K562 (cell line): ENCODE measurements at regions not wholly inside any gene's neighbourhood (a gene's known extent, or its start where the extent isn't known, plus 50 kb on each side); places are given as distances from the start of the nearest gene placed in this dataset.

ENCODE experiments used
- ATAC-seq: fragments of 200-7000 bp; cut with Tn5 transposase; 3 replicates; pipeline ENCODE4 v1.9.1; 2020; ENCODE audit warnings: moderate library complexity
- BruUV-seq: library from RNA; stranded (reverse); fragments of 400-500 nt; replicated peaks from 2 replicates; lab custom pipeline; 2021; lab: Mats Ljungman, UMichigan
- CTCF ChIA-PET: fragments of 300-600 bp; formaldehyde crosslinking; extraction: SDS; loops from one replicate; lab custom pipeline; 2021; ENCODE audit warnings: low intra/inter-chr PET ratio; lab: Yijun Ruan, JAX
- POLR2A ChIA-PET: fragments of 300-600, 350-650 bp; sonication (Branson Sonifier 250); formaldehyde crosslinking; extraction: SDS; loops from one replicate; lab custom pipeline; 2021; ENCODE audit warnings: antibody characterized with exemption, inconsistent platforms; lab: Yijun Ruan, JAX
- DNase-seq, 4 experiments: peaks; one replicate each; pipeline versions ENCODE4 v3.0.0 to v3.0.0-alpha.2; 2011 to 2018; ENCODE audit warnings: low spot score in 3 of 4, mixed read lengths in 3 of 4; ENCODE audit errors: extremely low read depth in 1 of 4
- FAIRE-seq: peaks from 2 replicates; lab custom pipeline; 2011; peaks lifted over from hg19 to GRCh38; lab: Jason Lieb, UNC
- H2AFZ ChIP-seq: 2 replicates; pipeline ENCODE4 v1.6.0; 2011; ENCODE audit warnings: low read depth, low read length, control low read depth, inconsistent platforms
- H3K27ac ChIP-seq: fragments of 200-600 bp; 3 replicates; pipeline ENCODE4 v1.8.0; 2011; ENCODE audit warnings: low read depth, mild to moderate bottlenecking, control low read depth, inconsistent platforms, low read length, moderate library complexity, mixed read lengths; ENCODE audit errors: extremely low read depth
- H3K27me3 ChIP-seq, 2 experiments: fragments of 300-600 bp in 1 of 2; 2 replicates in 1 of 2; 3 replicates in 1 of 2; pipeline versions ENCODE4 v1.6.0 to v1.8.0; 2011; ENCODE audit warnings: inconsistent platforms in 2 of 2, low read length in 2 of 2, mild to moderate bottlenecking in 1 of 2, mixed read lengths in 1 of 2, moderate library complexity in 1 of 2; ENCODE audit not compliant: control insufficient read depth in 2 of 2, insufficient read depth in 2 of 2
- H3K36me3 ChIP-seq: fragments of 300-600 bp; 3 replicates; pipeline ENCODE4 v1.8.0; 2011; ENCODE audit warnings: mild to moderate bottlenecking, low read length, inconsistent platforms; ENCODE audit not compliant: control insufficient read depth, insufficient read depth
- H3K4me1 ChIP-seq, 2 experiments: fragments of 200-600 bp in 1 of 2; replicated peaks in 1 of 2; 2 replicates in 1 of 2; 3 replicates in 1 of 2; pipeline versions ENCODE4 v1.5.1 to v1.8.0; 2011; ENCODE audit warnings: inconsistent platforms in 2 of 2, low read length in 2 of 2, mild to moderate bottlenecking in 1 of 2, mixed read lengths in 1 of 2, moderate library complexity in 1 of 2; ENCODE audit not compliant: control insufficient read depth in 2 of 2, insufficient read depth in 2 of 2
- H3K4me2 ChIP-seq: 2 replicates; pipeline ENCODE4 v1.6.1; 2011; ENCODE audit warnings: low read length, control low read depth, inconsistent platforms, mixed read lengths; ENCODE audit not compliant: insufficient read depth
- H3K4me3 ChIP-seq: fragments of 200-600 bp; sonication (generic), shearing (Covaris generic); 2 replicates; pipeline ENCODE4 v1.5.1; 2016; ENCODE audit warnings: control low read depth, inconsistent platforms
- H3K79me2 ChIP-seq: fragments of 200-600 bp; 3 replicates; pipeline ENCODE4 v1.8.0; 2011; ENCODE audit warnings: low read length, inconsistent platforms; ENCODE audit not compliant: control insufficient read depth, insufficient read depth
- H3K9ac ChIP-seq, 2 experiments: 2 replicates each; pipeline versions ENCODE4 v1.6.0 to v1.6.1; 2011; ENCODE audit warnings: low read depth in 2 of 2, low read length in 2 of 2, control low read depth in 1 of 2, inconsistent platforms in 1 of 2, mild to moderate bottlenecking in 1 of 2, mixed read lengths in 1 of 2; ENCODE audit not compliant: insufficient read depth in 1 of 2
- H3K9me1 ChIP-seq: one replicate; pipeline ENCODE4 v1.6.0; 2011; ENCODE audit warnings: inconsistent platforms, mild to moderate bottlenecking, low read length, moderate library complexity; ENCODE audit not compliant: control insufficient read depth, insufficient read depth
- H3K9me3 ChIP-seq: replicated peaks from 2 replicates; pipeline ENCODE4 v1.5.1; 2011; ENCODE audit warnings: low read depth, low read length, inconsistent platforms; ENCODE audit not compliant: control insufficient read depth, insufficient read depth
- H4K20me1 ChIP-seq: replicated peaks from 2 replicates; pipeline ENCODE4 v1.6.1; 2011; ENCODE audit warnings: low read length, inconsistent platforms, mixed read lengths; ENCODE audit not compliant: control insufficient read depth, insufficient read depth
- ATF1 ChIP-seq, 2 experiments: fragments of 450-650 bp in 1 of 2; IDR thresholded peaks; 2 replicates each; pipeline ENCODE4 v1.6.1; 2016; ENCODE audit warnings: missing compliant biosample characterization in 1 of 2, missing genetic modification characterization in 1 of 2
- DIDO1 ChIP-seq: fragments of 450-650 bp; IDR thresholded peaks from 2 replicates; pipeline ENCODE4 v1.6.1; 2016; ENCODE audit warnings: low read depth, missing biosample characterization, missing genetic modification characterization
- DPF2 ChIP-seq: fragments of 450-650 bp; IDR thresholded peaks from 2 replicates; pipeline ENCODE4 v1.6.1; 2016
- GTF2F1 ChIP-seq: IDR thresholded peaks from 2 replicates; pipeline ENCODE4 v1.6.1; 2011; ENCODE audit warnings: low read depth, low read length, improper control_type of control experiment
- MEF2D ChIP-seq: conservative IDR thresholded peaks from 2 replicates; pipeline ENCODE4 v1.6.1; 2016; ENCODE audit warnings: low read depth, missing genetic modification characterization, missing compliant biosample characterization
- MTA1 ChIP-seq: fragments of 450-650 bp; IDR thresholded peaks from 2 replicates; pipeline ENCODE4 v1.6.1; 2017; ENCODE audit warnings: borderline replicate concordance
- PHF8 ChIP-seq: fragments of 200-600 bp; sonication (generic); IDR thresholded peaks from 2 replicates; pipeline ENCODE4 v1.6.1; 2012; ENCODE audit warnings: mixed run types, mild to moderate bottlenecking, inconsistent platforms, low read length, moderate library complexity, borderline replicate concordance
- PTBP1 ChIP-seq: fragments of 200-400 bp; formaldehyde crosslinking; IDR thresholded peaks from 2 replicates; pipeline ENCODE4 v1.6.1; 2017; ENCODE audit warnings: low read depth, low read length
- SMAD4 ChIP-seq: fragments of 250-450 bp; sonication (Bioruptor Pico); conservative IDR thresholded peaks from 2 replicates; pipeline ENCODE4 v1.8.0; 2021; ENCODE audit warnings: inconsistent platforms, mild to moderate bottlenecking, moderate library complexity
- TGIF2 ChIP-seq: sonication (generic); formaldehyde crosslinking; IDR thresholded peaks from 2 replicates; pipeline ENCODE4 v1.8.1; 2022; ENCODE audit warnings: mild to moderate bottlenecking, missing genetic modification reagents, moderate library complexity
- THAP12 ChIP-seq: fragments of 250-450 bp; sonication (Bioruptor Pico); IDR thresholded peaks from 2 replicates; pipeline ENCODE4 v1.9.0; 2021; ENCODE audit warnings: mild to moderate bottlenecking, inconsistent platforms
- ZBTB17 ChIP-seq: fragments of 450-650 bp; formaldehyde crosslinking; IDR thresholded peaks from 2 replicates; pipeline ENCODE4 v1.4.0; 2020; ENCODE audit warnings: mild to moderate bottlenecking
- ZNF175 ChIP-seq: fragments of 200-800 bp; sonication (Bioruptor generic); IDR thresholded peaks from 2 replicates; pipeline ENCODE4 v1.6.1; 2016; ENCODE audit warnings: low read depth, mild to moderate bottlenecking, missing genetic modification characterization, missing compliant biosample characterization
- ZNF274 ChIP-seq: IDR thresholded peaks from 2 replicates; pipeline ENCODE4 v1.6.1; 2011; ENCODE audit warnings: low read depth, mild to moderate bottlenecking, low read length, moderate library complexity, borderline replicate concordance
- ZSCAN32 ChIP-seq: fragments of 450-650 bp; formaldehyde crosslinking; IDR thresholded peaks from 2 replicates; pipeline ENCODE4 v1.4.0; 2020; ENCODE audit warnings: mild to moderate bottlenecking, moderate library complexity
- whole genome bisulfite sequencing: fragments of 100-300 bp; shearing (Covaris generic); methylation state at CpG from one replicate; pipeline ENCODE4 v1.1.6; 2016; ENCODE audit warnings: low coverage, mixed read lengths; ENCODE audit not compliant: insufficient coverage; ENCODE audit errors: missing lambda C conversion rate; 5-methylcytosine and 5-hydroxymethylcytosine counted together
- in situ Hi-C: fragments of 300-500 bp; cut with MboI; formaldehyde crosslinking; loops from 4 replicates; pipeline ENCODE4 v1.15.0; 2018; ENCODE audit warnings: inconsistent platforms, mixed read lengths
- intact Hi-C: fragments of 100-400 bp; cut with micrococcal nuclease; formaldehyde crosslinking; loops from 2 replicates; pipeline ENCODE4 v1.14.2; 2022
- TF ChIP-seq, protein P1 (sequence below): sonication (generic); IDR thresholded peaks from 2 replicates; pipeline ENCODE4 v1.6.1; 2016
- TF ChIP-seq, protein P2 (sequence below): fragments of 250-450 bp; sonication (Bioruptor Pico); IDR thresholded peaks from 2 replicates; pipeline ENCODE4 v1.5.0; 2022; ENCODE audit warnings: mild to moderate bottlenecking
- TF ChIP-seq, protein P3 (sequence below): sonication (generic); formaldehyde crosslinking; IDR thresholded peaks from 2 replicates; pipeline ENCODE4 v1.8.1; 2022; ENCODE audit warnings: missing genetic modification reagents

DNA sequence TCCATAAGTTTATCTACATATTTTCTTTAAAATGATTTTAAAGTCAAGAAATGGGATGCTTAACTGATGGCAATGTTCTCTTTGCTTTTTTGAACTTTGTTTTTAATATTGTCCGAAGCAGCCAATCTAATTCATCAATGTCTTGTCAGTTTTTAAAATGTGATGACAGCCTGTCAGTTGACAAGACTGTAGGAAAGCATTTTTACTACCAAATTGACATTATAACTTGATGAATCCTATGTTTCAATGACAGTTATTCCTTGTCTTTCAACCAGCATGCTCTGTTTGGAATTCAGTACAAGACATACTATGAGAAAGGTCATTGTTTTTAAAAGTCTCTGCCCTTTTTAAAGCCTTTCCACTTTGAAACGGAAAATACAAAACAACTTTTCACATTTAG is 1073.2 kb downstream of the TMTC2 start:
- no peak for TF ChIP-seq SMAD4 (CRISPR knock-in tag)
- TF ChIP-seq DIDO1 (tag) = no peak
- TF ChIP-seq TGIF2 (CRISPR knock-in tag) = no peak
- no peak for TF ChIP-seq ZBTB17 (CRISPR knock-in tag)
- no peak for TF ChIP-seq MEF2D
- TF ChIP-seq, protein P1, sequence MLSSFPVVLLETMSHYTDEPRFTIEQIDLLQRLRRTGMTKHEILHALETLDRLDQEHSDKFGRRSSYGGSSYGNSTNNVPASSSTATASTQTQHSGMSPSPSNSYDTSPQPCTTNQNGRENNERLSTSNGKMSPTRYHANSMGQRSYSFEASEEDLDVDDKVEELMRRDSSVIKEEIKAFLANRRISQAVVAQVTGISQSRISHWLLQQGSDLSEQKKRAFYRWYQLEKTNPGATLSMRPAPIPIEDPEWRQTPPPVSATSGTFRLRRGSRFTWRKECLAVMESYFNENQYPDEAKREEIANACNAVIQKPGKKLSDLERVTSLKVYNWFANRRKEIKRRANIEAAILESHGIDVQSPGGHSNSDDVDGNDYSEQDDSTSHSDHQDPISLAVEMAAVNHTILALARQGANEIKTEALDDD = no peak
- no peak for TF ChIP-seq GTF2F1
- no peak for TF ChIP-seq DPF2
- no peak for TF ChIP-seq THAP12 (CRISPR knock-in tag)
- TF ChIP-seq, protein P2, sequence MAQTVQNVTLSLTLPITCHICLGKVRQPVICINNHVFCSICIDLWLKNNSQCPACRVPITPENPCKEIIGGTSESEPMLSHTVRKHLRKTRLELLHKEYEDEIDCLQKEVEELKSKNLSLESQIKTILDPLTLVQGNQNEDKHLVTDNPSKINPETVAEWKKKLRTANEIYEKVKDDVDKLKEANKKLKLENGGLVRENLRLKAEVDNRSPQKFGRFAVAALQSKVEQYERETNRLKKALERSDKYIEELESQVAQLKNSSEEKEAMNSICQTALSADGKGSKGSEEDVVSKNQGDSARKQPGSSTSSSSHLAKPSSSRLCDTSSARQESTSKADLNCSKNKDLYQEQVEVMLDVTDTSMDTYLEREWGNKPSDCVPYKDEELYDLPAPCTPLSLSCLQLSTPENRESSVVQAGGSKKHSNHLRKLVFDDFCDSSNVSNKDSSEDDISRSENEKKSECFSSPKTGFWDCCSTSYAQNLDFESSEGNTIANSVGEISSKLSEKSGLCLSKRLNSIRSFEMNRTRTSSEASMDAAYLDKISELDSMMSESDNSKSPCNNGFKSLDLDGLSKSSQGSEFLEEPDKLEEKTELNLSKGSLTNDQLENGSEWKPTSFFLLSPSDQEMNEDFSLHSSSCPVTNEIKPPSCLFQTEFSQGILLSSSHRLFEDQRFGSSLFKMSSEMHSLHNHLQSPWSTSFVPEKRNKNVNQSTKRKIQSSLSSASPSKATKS (CRISPR knock-in tag) = no peak
- TF ChIP-seq PTBP1 = no peak
- no peak for TF ChIP-seq PHF8
- no peak for TF ChIP-seq ZNF274
- TF ChIP-seq ZNF175 (CRISPR knock-in tag) = no peak
- no peak for TF ChIP-seq MTA1
- TF ChIP-seq ATF1 (CRISPR knock-in tag; IDR thresholded peaks at IDR 0.05) = no peak
- no peak for TF ChIP-seq ATF1 (tag; IDR thresholded peaks at IDR 0.05)
- no peak for TF ChIP-seq ZSCAN32 (CRISPR knock-in tag)
- TF ChIP-seq, protein P3, sequence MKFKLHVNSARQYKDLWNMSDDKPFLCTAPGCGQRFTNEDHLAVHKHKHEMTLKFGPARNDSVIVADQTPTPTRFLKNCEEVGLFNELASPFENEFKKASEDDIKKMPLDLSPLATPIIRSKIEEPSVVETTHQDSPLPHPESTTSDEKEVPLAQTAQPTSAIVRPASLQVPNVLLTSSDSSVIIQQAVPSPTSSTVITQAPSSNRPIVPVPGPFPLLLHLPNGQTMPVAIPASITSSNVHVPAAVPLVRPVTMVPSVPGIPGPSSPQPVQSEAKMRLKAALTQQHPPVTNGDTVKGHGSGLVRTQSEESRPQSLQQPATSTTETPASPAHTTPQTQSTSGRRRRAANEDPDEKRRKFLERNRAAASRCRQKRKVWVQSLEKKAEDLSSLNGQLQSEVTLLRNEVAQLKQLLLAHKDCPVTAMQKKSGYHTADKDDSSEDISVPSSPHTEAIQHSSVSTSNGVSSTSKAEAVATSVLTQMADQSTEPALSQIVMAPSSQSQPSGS (CRISPR knock-in tag) = no peak
- no peaks in the 10 kb centered on the region for H3K27me3 ChIP-seq
- no peak for FAIRE-seq
- ChIA-PET CTCF (no interaction called here), POLR2A (no interaction called here)
- H3K9ac ChIP-seq = no peak overlapping the region
- WGBS = 0% methylated on average over 2 of the region's 2 CpGs
- intact Hi-C loops = no loop called here
- no peak overlapping the region for H2AFZ ChIP-seq
- no peaks in the 10 kb centered on the region for H3K36me3 ChIP-seq
- no peaks in the 10 kb centered on the region for H3K9me1 ChIP-seq
- H3K79me2 ChIP-seq = no peaks in the 10 kb centered on the region
- H3K9me3 ChIP-seq = no peaks in the 10 kb centered on the region
- BruUV-seq = no TSS peak
- ATAC-seq = no peak
- H3K4me2 ChIP-seq = no peak overlapping the region
- in situ Hi-C loops = no loop called here
- H3K4me1 ChIP-seq = no peaks in the 10 kb centered on the region
- no peak overlapping the region for H3K4me3 ChIP-seq
- DNase-seq = no peak
- no peaks in the 10 kb centered on the region for H4K20me1 ChIP-seq
- H3K27ac ChIP-seq = no peak overlapping the region
